Neutrophil (primary cell): ENCODE measurements at regions not wholly inside any gene's neighbourhood (a gene's known extent, or its start where the extent isn't known, plus 50 kb on each side); places are given as distances from the start of the nearest gene placed in this dataset.

ENCODE experiments used
- H3K27ac ChIP-seq: fragments of 200-600 bp; sonication (generic); 2 replicates; pipeline ENCODE4 v1.5.1; 2016; ENCODE audit warnings: mild to moderate bottlenecking, moderate library complexity
- H3K27me3 ChIP-seq: fragments of 200-600 bp; sonication (generic); 2 replicates; pipeline ENCODE4 v1.6.0; 2016; ENCODE audit warnings: mild to moderate bottlenecking
- H3K36me3 ChIP-seq: fragments of 200-600 bp; sonication (generic); 2 replicates; pipeline ENCODE4 v1.5.1; 2017
- H3K4me1 ChIP-seq, 2 experiments: fragments of 200-600 bp in 1 of 2; sonication (generic) in 1 of 2; 1 replicate in 1 of 2; 2 replicates in 1 of 2; pipeline versions ENCODE4 v1.5.1 to v1.6.1; 2013 to 2016; ENCODE audit warnings: low read depth in 1 of 2, low read length in 1 of 2, mild to moderate bottlenecking in 1 of 2, moderate library complexity in 1 of 2; ENCODE audit not compliant: control insufficient read depth in 1 of 2, insufficient read depth in 1 of 2
- H3K4me3 ChIP-seq, 2 experiments: fragments of 200-600 bp in 1 of 2; sonication (generic) in 1 of 2; 1 replicate in 1 of 2; 2 replicates in 1 of 2; pipeline ENCODE4 v1.5.1; 2013 to 2016; ENCODE audit warnings: low read depth in 1 of 2, low read length in 1 of 2, mild to moderate bottlenecking in 1 of 2, moderate library complexity in 1 of 2
- H3K9me3 ChIP-seq: fragments of 200-600 bp; sonication (generic); 2 replicates; pipeline ENCODE4 v1.5.1; 2016
- TF ChIP-seq, protein P1 (sequence below): fragments of 200-600 bp; sonication (generic); IDR thresholded peaks from 2 replicates; pipeline ENCODE4 v1.5.1; 2016; ENCODE audit warnings: antibody characterized with exemption

DNA sequence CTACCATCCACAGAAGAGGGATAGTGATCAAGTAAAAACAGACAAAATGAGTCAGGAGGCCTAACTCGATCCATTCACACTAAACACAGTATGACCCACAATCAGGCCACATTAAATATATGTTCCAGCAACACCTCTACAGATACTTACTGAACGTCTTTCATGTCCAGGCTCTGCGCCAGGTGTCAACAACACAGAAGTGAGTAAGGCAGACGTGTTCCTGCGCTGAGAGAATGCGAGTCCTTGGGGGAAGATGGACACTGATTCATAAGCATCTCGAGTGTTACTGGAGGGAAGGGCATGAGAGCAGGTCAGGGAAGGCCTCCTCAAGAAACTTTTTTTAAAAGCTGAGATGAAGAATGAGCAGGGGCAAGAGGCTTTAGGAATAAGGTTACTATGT is 164.3 kb upstream of the CLINT1 start:
- no peaks in the 10 kb centered on the region for H3K9me3 ChIP-seq
- H3K4me3 ChIP-seq = no peak overlapping the region
- no peaks in the 10 kb centered on the region for H3K36me3 ChIP-seq
- H3K27me3 ChIP-seq = peaks cover 42% of the 10 kb centered on the region
- TF ChIP-seq, protein P1, sequence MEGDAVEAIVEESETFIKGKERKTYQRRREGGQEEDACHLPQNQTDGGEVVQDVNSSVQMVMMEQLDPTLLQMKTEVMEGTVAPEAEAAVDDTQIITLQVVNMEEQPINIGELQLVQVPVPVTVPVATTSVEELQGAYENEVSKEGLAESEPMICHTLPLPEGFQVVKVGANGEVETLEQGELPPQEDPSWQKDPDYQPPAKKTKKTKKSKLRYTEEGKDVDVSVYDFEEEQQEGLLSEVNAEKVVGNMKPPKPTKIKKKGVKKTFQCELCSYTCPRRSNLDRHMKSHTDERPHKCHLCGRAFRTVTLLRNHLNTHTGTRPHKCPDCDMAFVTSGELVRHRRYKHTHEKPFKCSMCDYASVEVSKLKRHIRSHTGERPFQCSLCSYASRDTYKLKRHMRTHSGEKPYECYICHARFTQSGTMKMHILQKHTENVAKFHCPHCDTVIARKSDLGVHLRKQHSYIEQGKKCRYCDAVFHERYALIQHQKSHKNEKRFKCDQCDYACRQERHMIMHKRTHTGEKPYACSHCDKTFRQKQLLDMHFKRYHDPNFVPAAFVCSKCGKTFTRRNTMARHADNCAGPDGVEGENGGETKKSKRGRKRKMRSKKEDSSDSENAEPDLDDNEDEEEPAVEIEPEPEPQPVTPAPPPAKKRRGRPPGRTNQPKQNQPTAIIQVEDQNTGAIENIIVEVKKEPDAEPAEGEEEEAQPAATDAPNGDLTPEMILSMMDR = no peak
- no peaks in the 10 kb centered on the region for H3K4me1 ChIP-seq
- H3K27ac ChIP-seq = no peak overlapping the region

DNA sequence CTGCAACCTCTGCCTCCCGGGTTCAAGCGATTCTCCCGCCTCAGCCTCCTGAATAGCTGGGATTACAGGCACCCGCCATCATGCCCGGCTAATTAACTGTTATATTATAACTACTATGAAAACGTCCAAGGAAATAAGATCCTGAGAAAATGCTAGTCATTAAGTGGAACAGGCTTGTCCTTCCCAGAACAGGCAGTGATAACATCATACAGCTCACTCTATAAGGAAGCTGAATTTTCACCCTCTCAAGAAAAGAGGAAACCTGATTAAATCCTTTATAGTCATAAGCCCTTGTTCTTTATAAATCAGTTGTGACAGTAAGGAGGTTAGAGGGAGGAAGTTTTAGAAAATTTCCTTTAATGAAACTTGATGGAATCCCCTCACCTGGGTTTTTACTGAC is 163.9 kb upstream of the CLINT1 start:
- no peak overlapping the region for H3K4me3 ChIP-seq
- H3K9me3 ChIP-seq = no peaks in the 10 kb centered on the region
- H3K36me3 ChIP-seq = no peaks in the 10 kb centered on the region
- peaks cover 39% of the 10 kb centered on the region for H3K27me3 ChIP-seq
- TF ChIP-seq, protein P1 = no peak
- H3K4me1 ChIP-seq = no peaks in the 10 kb centered on the region
- H3K27ac ChIP-seq = no peak overlapping the region

DNA sequence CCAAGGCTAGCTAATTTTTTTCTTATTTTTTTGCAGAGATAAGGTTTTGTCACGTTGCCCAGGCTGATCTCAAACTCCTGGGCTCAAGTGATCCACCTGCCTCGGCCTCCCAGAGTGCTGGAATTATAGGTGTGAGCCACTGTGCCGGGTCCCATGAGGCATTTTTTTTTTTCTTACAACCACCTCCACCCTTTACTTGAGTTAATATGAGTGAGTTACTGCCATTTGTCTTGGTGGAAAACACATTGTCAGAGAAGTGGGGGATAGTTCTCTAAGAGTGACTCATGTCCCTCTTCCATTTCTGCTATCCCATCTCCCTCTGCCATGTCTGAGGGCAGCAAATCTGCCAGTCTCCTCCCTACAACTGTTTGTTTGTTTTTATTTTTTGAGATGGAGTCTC is 163.4 kb upstream of the CLINT1 start:
- TF ChIP-seq, protein P1 = no peak

DNA sequence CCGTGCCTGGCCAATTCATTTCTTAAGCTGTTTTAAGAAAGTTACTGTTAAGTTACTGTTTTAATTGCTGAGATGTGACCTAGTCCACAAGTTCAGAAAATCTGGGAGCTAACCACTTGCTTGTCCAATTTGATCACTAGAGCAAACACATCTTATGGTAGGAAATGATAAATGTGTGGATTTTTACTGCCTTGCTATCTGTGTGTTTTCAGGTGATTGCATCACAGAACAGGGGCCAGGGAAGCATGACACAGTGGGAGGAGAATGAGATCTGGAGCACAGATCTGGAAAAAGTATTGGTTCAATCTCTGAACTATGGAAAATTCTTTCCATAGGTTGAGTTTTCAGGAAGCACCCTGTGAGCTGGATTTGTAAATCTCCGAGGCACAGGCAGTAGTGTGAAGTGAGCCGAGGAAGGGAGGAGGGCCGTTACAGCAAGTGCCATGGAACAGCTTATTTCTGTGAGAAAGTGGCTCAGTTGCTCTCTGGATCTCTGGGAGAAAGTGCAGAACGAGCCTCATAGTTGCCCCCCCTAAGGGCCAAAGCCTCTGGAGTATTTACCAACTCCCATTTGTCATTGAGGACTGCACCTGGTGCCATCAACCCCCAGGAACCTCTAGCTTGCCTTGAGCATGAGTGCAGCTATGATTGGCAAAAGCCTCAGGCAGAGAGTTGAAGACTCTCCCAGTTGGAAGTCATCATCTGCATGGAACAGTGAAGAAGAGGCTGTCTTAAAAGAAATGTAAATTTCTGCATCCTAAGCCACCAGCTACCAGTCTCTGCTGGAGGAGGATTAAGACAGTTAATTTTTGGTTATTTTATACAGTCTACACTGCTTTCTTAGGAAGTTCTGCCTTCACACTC is 161.8 kb upstream of the CLINT1 start:
- H3K4me1 ChIP-seq = no peaks in the 10 kb centered on the region
- H3K9me3 ChIP-seq = no peaks in the 10 kb centered on the region
- H3K36me3 ChIP-seq = no peaks in the 10 kb centered on the region
- TF ChIP-seq, protein P1 = no peak
- H3K27ac ChIP-seq = no peak overlapping the region
- H3K27me3 ChIP-seq = peaks cover 29% of the 10 kb centered on the region
- H3K4me3 ChIP-seq = no peak overlapping the region

More for the DNA sequence above, 163.4 kb upstream of the CLINT1 start:
- Histone ChIP-seq H3K4me1 (no peaks in the 10 kb centered on the region), H3K36me3 (no peaks in the 10 kb centered on the region), H3K4me3 (no peak overlapping the region), H3K27ac (no peak overlapping the region), H3K27me3 (peaks cover 34% of the 10 kb centered on the region), H3K9me3 (no peaks in the 10 kb centered on the region)

DNA sequence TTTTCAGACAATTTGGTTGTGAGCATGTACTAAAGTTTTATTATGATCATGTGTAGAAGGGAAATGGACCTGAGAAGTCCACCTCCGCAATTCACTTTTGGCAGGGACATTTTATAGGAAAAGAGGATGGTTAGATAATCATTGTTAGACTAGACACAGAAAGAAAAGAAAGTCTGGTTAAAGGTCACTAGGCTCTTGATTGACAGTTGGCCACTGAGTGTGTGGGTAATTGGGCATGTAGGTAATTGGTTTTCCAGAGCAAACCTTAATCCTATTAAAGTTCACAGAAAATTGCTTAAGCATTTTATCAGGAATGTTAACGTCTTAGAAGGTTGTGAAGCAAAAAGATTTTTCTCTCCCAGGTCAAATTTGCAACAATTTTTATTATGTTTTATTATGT is 158.5 kb upstream of the CLINT1 start:
- H3K27me3 ChIP-seq = peaks cover 30% of the 10 kb centered on the region
- H3K36me3 ChIP-seq = no peaks in the 10 kb centered on the region
- no peak overlapping the region for H3K27ac ChIP-seq
- H3K4me1 ChIP-seq = no peaks in the 10 kb centered on the region
- H3K9me3 ChIP-seq = no peaks in the 10 kb centered on the region
- H3K4me3 ChIP-seq = no peak overlapping the region
- TF ChIP-seq, protein P1 = no peak
